ENCODE measurements at regions not wholly inside any gene's neighbourhood (a gene's known extent, or its start where the extent isn't known, plus 50 kb on each side); places are given as distances from the start of the nearest gene placed in this dataset.

DNA sequence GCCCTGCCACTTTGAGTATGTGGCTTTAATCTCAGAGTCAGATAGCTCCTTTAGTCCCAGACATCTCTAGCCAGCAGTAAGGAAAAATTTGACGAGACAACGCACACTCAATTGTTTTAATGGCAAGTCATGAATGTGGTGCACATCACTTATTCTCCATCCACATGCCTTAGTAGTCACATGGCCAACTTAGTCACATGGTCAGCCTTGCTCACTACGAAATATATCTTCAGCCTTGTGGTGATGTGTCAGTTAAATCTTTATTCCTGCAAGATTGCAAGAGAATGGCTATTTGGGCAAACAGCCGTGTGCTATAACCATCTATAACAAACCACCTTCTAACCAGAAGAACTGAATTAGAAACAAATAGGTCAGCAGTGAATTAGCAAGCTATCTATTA, 871.1 kb upstream of the CELF2 start:
- H3K27me3 ChIP-seq: no peaks in the 10 kb centered on the region
- TF ChIP-seq CTCF (IDR thresholded peaks at IDR 0.05): no peak
- intact Hi-C loops (cut with DNase I; ENCODE audit: low total_unique reads): no loop called here
- H3K9me3 ChIP-seq: no peaks in the 10 kb centered on the region
- H3K36me3 ChIP-seq: no peaks in the 10 kb centered on the region
- no peak overlapping the region for H3K4me3 ChIP-seq
- H3K27ac ChIP-seq: no peak overlapping the region
- peaks cover 0 to 10% (median 1%) of the 10 kb centered on the region in 4 donors for H3K4me1 ChIP-seq
- no peak for DNase-seq

- TF ChIP-seq CTCF (IDR thresholded peaks at IDR 0.05): no peak
- no peak for DNase-seq
- intact Hi-C loops (cut with DNase I; ENCODE audit: low total_unique reads): no loop called here
- no peak overlapping the region for H3K4me3 ChIP-seq
- H3K4me1 ChIP-seq: peaks cover 0 to 10% (median 1%) of the 10 kb centered on the region in 4 donors
- H3K27ac ChIP-seq: no peak overlapping the region
- no peaks in the 10 kb centered on the region for H3K36me3 ChIP-seq
- H3K27me3 ChIP-seq: no peaks in the 10 kb centered on the region
- no peaks in the 10 kb centered on the region for H3K9me3 ChIP-seq
Measured at GRCh38 chr10:10149899-10150298, 867.8 kb upstream of the CELF2 start.

DNA sequence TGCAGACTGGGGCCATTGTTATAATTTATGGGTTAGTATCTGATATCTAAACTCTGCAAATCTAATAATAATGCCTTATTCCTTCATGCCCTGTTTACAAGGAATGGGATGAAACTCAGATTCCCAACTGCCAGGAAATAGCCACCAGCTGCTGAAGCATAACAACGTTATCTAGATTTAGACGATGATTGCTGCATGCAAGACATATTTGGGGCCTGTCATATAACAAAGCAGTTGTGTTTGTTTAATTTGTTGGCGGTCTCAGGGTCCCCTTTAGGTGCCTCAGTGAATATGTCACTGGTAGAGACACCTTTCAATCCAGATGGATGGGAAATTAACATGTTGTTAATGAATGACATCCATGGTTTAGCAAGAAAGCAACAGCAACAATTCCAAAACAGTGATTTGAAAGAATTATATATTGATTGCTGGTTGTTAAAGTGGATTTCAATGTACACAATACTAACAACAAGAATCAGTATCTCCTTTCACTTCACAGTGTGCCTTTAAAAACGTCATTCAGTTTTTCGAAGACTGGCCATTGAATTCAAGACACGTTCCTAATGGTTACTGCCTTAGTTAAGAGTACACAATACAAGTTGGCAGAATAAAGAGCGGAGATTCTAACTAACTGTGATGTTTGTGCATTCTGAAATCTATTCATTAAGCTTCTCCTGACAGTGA, 860.6 kb upstream of the CELF2 start:
- DNase-seq: no peak
- TF ChIP-seq CTCF (IDR thresholded peaks at IDR 0.05): no peak
- Histone ChIP-seq H3K4me1 (no peaks in the 10 kb centered on the region), H3K9me3 (peaks cover 0 to 4% (median 0%) of the 10 kb centered on the region in 3 donors), H3K4me3 (no peak overlapping the region), H3K36me3 (no peaks in the 10 kb centered on the region), H3K27me3 (no peaks in the 10 kb centered on the region), H3K27ac (no peak overlapping the region)
- intact Hi-C loops (cut with DNase I; ENCODE audit: low total_unique reads): no loop called here

DNA sequence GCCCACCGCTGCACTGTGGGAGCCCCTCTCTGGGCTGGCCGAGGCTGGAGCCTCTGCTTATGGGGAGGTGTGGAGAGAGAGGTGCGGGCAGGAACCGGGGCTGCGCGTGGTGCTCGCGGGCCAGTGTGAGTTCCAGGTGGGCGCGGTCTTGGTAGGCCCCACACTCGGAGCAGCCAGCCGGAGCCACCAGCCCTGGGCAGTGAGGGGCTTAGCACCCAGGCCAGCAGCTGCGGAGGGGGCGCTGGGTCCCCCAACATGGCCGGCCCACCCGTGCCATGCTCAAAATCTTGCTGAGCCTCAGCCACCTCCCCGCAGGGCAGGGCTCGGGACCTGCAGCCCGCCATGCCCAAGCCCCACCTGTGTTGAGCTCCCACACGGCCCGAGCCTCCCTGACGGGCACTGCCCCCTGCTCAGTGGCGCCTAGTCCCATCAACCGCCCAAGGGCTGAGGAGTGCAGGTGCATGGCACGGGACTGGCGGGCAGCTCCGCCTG, 856.8 kb upstream of the CELF2 start:
- peaks cover 0 to 4% (median 0%) of the 10 kb centered on the region in 3 donors for H3K9me3 ChIP-seq
- H3K36me3 ChIP-seq: no peaks in the 10 kb centered on the region
- no peak overlapping the region for H3K27ac ChIP-seq
- no peaks in the 10 kb centered on the region for H3K4me1 ChIP-seq
- intact Hi-C loops (cut with DNase I; ENCODE audit: low total_unique reads): no loop called here
- no peak for DNase-seq
- no peak for TF ChIP-seq CTCF (IDR thresholded peaks at IDR 0.05)
- no peaks in the 10 kb centered on the region for H3K27me3 ChIP-seq
- H3K4me3 ChIP-seq: no peak overlapping the region

GRCh38 chr10:10164848-10165247, 852.8 kb upstream of the CELF2 start:
- intact Hi-C loops (cut with DNase I; ENCODE audit: low total_unique reads): no loop called here
- no peak overlapping the region for H3K4me3 ChIP-seq
- peaks cover 0 to 4% (median 0%) of the 10 kb centered on the region in 3 donors for H3K9me3 ChIP-seq
- no peak for DNase-seq
- no peaks in the 10 kb centered on the region for H3K4me1 ChIP-seq
- no peaks in the 10 kb centered on the region for H3K36me3 ChIP-seq
- no peak for TF ChIP-seq CTCF (IDR thresholded peaks at IDR 0.05)
- H3K27ac ChIP-seq: no peak overlapping the region
- no peaks in the 10 kb centered on the region for H3K27me3 ChIP-seq

Measured in tibial artery (tissue), 4 donors.